ENCODE measurements at regions not wholly inside any gene's neighbourhood (a gene's known extent, or its start where the extent isn't known, plus 50 kb on each side); places are given as distances from the start of the nearest gene placed in this dataset.
"Not testable (repeated sequence)": the region's sequence is repeated elsewhere in the genome, so short reads cannot be mapped to it uniquely, and the experiment has no call there.

GRCh38 chr2:87075054-87075790 lies 53.6 kb upstream of the PLGLB1 start:
- DNase-seq (ENCODE audit: low read depth) = not testable (repeated sequence)

- DNase-seq (ENCODE audit: low read depth) = not testable (repeated sequence)
Observed at GRCh38 chr2:87075791-87076252, 54.2 kb upstream of the PLGLB1 start.

GRCh38 chr2:87076253-87077123 lies 54.8 kb upstream of the PLGLB1 start:
- DNase-seq (ENCODE audit: low read depth) = peak; percentile 85

GRCh38 chr2:87077124-87077446 lies 55.4 kb upstream of the PLGLB1 start:
- not testable (repeated sequence) for DNase-seq (ENCODE audit: low read depth)

- not testable (repeated sequence) for DNase-seq (ENCODE audit: low read depth)
Observed at GRCh38 chr2:87081727-87082126, 60.1 kb upstream of the PLGLB1 start.

GRCh38 chr2:87088079-87088478 lies 66.4 kb upstream of the PLGLB1 start:
- DNase-seq (ENCODE audit: low read depth) = not testable (repeated sequence)

- DNase-seq (ENCODE audit: low read depth) = not testable (repeated sequence)
Observed at GRCh38 chr2:87089401-87089800, 67.8 kb upstream of the PLGLB1 start.

GRCh38 chr2:87093252-87093651 lies 71.6 kb upstream of the PLGLB1 start:
- DNase-seq (ENCODE audit: low read depth) = not testable (repeated sequence)

GRCh38 chr2:87093937-87094529 lies 72.4 kb upstream of the PLGLB1 start:
- not testable (repeated sequence) for DNase-seq (ENCODE audit: low read depth)

GRCh38 chr2:87095804-87096203 lies 74.2 kb upstream of the PLGLB1 start:
- not testable (repeated sequence) for DNase-seq (ENCODE audit: low read depth)

GRCh38 chr2:87128761-87129553 lies 107.3 kb upstream of the PLGLB1 start:
- DNase-seq (ENCODE audit: low read depth) = not testable (repeated sequence)

- DNase-seq (ENCODE audit: low read depth) = not testable (repeated sequence)
Observed at GRCh38 chr2:87132577-87132976, 110.9 kb upstream of the PLGLB1 start.

- not testable (repeated sequence) for DNase-seq (ENCODE audit: low read depth)
Observed at GRCh38 chr2:87151835-87152493, 130.3 kb upstream of the PLGLB1 start.

- DNase-seq (ENCODE audit: low read depth) = not testable (repeated sequence)
Observed at GRCh38 chr2:87174454-87174853, 152.8 kb upstream of the PLGLB1 start.

- DNase-seq (ENCODE audit: low read depth) = not testable (repeated sequence)
Observed at GRCh38 chr2:87183373-87183772, 161.7 kb upstream of the PLGLB1 start.

- not testable (repeated sequence) for DNase-seq (ENCODE audit: low read depth)
Observed at GRCh38 chr2:87184260-87184659, 162.6 kb upstream of the PLGLB1 start.

- DNase-seq (ENCODE audit: low read depth) = not testable (repeated sequence)
Observed at GRCh38 chr2:87189214-87189613, 167.6 kb upstream of the PLGLB1 start.

- DNase-seq (ENCODE audit: low read depth) = not testable (repeated sequence)
Observed at GRCh38 chr2:87193336-87193735, 171.7 kb upstream of the PLGLB1 start.

- DNase-seq (ENCODE audit: low read depth) = not testable (repeated sequence)
Observed at GRCh38 chr2:87194254-87194999, 172.8 kb upstream of the PLGLB1 start.

GRCh38 chr2:87196720-87197388 lies 175.2 kb upstream of the PLGLB1 start:
- not testable (repeated sequence) for DNase-seq (ENCODE audit: low read depth)
